Dedifferentiated amniotic fluid mesenchymal stem cell (primary cell): ENCODE measurements at regions not wholly inside any gene's neighbourhood (a gene's known extent, or its start where the extent isn't known, plus 50 kb on each side); places are given as distances from the start of the nearest gene placed in this dataset.

Source experiments
- DNase-seq: peaks from one replicate; pipeline ENCODE4 v3.0.0-alpha.2; 2016; ENCODE audit errors: extremely low spot score

DNA sequence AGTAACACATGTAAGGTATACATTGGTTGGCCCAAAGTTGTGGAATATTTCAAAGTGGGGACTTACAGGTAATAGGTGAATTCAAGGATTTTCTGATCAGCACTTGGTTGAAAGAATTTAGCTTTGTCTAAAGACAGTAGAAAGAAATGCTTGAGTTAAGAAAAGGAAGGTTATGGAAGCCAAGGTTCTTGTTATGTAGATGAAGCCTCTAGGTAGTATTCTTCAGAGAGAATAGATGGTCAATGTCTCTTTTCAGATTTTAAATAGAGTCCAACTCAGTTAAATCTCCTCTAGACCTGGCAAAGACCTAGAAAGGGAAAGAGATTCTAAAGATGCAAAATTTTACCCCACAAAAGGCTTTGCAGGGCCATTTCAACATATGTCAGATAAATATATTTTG is 157.4 kb downstream of the ANKRD30B start:
- no peak for DNase-seq

DNA sequence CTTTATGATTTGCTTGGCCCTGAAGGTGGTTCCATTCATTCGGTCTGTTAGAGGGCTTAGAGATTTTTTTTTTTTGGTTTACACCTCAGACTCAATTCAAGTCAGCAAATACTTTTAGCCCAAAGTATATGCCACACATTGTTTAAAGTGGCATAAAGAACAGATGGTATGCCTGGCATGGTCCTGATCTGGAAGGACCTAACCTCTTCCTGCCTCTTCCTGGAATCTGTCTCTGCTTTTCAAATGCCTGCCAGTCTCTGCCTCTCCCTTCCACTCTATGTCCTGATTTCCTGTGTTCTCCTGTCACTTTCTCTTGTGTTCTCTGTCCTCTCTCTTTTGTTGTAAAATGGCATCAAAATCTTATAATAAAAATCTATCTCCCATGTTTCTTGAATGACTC is 158.0 kb downstream of the ANKRD30B start:
- no peak for DNase-seq

DNA sequence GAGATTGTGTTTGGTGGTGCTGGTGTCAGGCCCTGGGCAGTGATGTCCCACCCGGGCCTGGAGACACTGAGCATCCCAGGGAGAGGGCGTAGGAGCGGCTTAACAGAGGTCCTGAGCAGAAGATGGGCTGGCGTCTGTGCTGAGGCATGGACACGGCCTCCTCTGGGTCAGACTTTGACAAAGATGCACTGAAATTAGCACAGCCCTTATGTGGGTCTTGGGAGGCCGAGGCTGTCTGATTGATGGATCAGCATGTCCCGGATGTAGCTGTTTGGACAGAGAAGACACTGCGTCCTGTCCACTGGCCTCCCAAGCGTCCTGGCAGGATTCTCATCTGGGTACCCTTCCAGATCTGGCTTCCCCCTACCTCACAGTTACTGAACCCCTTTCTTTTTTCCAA is 159.4 kb downstream of the ANKRD30B start:
- no peak for DNase-seq

DNA sequence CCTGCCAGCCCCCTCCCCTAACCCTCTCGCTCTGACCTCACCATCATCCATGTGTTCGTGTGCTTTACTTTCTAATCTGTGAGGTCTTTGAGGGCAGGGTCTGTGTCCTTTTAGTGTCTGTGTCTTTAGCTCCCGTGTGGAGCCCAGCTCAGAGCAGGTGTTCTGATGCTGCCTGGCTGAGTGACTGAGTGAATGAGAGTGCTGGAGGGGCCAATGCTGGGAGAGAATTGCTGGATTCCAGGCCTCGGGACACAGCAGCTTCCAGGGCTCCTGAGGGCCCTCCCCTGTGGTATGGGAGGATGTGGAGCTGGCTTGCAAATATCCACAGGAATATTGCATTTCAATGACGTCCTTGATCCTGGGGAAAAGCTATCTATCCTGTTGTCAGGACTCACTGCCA is 160.6 kb downstream of the ANKRD30B start:
- DNase-seq = no peak

DNA sequence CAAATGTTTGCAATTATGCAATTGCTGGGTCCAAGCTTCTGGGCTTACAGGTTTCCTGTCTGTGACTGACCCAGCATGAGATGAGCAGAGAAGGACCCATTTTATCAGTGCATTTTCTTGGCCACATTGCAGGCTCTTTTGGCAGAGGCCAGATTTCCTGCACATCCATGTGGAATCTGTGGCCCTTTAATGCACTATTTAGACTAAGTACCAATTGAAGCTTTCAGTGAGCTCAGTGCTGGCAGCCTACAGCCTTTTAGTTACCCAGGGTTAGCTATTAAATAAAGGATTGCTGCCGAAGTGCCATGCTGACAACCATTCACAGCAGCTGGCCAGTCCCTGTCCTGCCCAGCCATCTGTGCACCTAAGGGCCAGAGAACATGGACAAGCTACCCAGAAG is 165.0 kb downstream of the ANKRD30B start:
- no peak for DNase-seq

DNA sequence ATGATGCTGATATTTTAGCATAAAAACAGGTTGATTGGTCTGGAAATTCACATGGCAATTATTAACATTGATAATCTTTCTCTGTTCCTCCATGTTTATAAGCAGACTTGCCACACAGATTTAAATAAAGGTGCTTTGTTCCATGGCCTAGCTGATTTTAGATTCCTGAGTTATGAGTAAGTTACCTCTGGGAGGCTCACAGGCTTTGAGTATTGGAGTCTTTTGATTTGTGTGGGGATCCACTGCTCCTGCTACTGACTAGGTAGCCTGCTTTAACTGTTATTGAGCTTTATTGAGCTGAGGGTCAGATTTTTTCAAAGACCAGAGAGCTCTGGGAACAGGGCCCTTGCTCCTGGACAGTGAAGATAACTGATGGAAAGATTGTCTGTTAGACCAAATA is 166.1 kb downstream of the ANKRD30B start:
- no peak for DNase-seq

DNA sequence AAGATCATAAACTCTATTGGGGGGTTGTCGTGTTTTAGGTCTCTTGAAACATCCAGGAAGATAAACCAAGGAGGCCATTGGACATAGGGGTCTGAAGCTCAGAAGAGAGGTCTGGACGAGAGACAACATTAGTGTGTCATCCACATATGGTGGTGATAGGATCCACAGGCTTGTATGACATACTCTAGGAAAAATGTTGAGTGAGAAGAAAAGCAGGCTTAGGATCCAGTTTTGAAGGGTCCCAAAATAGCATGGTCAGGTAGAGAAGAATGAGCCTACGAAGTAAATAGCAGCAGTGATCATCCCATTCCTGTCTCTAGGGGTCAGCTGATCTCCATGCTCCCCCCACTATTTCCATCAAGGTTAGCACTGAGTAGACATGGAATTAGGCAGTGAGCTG is 166.8 kb downstream of the ANKRD30B start:
- peak; percentile 11 for DNase-seq

DNA sequence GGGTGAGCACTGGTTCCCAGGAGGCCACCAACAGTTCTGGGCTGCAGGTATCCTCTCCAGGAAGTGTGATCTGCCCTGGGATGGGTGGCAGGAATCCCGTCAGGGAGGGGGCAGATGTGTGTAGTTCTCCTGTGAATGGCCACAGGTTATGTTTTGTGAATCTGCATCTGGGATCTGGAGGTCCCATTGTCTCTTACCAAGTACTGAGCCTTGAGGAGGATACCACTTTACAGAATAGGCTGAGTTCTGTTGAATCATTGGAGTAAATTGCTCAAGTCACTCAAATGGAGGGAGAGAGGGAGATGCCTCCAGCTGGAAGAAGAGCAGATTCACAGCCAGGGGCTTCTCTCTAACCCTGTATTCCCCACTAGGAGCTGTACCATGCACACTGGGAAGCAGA is 168.2 kb downstream of the ANKRD30B start:
- no peak for DNase-seq

DNA sequence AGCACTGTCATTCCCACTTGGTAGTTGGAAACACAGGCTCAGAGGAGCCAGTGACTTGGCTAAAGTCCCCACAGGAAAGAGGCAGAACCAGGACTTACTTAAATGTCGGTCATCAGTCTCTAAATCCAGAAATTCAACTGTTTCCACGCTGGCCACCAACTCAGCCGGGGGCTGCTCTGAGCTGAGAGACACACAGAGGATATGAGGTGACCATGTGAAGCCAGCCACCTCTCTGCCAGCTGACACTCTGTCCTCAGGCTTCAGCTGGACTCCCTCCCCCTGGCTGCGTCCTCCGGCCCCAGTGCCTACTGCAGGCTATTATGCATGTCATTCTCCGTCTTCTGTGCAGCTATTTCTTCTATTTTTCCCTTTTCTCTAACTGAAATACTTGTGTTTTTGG is 168.9 kb downstream of the ANKRD30B start:
- DNase-seq = no peak

DNA sequence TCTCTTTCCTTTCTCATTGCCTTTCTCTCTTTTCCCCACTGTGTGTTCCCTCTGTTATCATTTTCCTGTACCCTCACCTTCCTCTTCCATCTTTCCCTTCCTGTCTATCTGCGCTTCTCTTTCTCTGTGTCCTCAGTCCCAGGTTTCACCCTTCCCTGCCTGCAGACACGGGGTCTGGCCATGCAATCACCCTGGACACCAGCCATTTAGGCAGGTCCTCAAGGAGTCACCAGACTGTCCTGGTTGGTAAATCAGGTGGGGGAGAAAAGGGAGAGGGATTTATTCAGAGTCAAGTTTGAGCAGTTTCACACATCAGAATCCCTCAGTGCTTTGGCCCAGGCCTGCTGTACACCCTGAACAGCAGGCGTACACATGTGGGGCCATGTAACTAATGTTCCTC is 169.3 kb downstream of the ANKRD30B start:
- no peak for DNase-seq

DNA sequence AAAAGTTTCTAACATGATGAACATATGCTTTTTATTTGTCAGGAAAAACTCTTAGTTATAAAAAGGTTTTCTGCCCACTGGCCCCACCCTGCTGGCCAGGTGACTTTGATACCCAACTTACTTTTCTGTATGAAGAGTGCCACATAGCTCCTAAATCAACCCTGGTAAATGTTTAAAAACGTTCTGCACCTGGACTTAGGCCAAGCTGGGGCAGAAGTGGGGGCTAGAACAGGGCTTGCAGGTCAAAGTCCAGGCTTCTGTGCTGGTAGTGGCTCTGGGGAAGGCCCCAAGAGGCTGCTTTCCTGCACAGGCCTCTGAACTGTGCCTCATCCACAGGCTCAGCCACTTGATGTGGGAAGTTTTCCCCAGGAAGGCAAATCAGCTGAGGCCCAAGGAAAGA is 171.7 kb downstream of the ANKRD30B start:
- DNase-seq = no peak

DNA sequence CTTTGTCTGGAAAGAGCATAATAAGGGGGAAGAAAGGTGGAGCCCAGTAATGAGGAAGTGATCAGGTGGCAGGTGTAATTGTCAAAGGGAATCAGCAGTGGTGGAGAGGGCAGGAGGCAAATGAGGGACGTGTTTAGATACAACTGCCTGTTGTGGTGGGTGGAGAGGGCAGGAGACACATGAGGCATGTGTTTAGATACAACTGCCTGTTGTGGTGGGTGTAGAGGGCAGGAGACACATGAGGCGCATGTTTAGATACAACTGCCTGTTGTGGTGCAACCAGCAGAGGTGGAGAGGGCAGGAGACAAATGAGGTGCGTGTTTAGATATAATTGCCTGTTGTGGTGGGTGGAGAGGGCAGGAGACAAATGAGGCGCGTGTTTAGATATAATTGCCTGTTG is 173.1 kb downstream of the ANKRD30B start:
- no peak for DNase-seq

DNA sequence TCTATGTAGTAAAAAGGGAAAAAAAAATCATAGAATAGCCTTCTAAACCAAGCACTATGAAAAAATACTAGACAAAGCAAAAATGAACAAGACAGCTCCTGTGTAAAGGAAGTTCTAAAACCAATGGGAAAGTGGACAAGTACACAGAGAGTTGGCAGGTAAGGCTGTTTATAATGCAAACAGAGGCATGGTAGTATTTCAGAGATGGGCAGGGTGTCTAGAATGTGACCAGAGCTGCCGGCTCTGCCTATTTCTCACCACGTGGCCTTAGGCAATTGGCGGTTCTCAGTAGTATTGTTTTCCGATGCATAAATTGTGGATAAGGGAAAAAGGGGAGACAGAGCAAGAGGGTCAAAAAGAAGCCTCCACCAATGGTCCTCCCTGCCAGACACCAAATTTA is 173.6 kb downstream of the ANKRD30B start:
- DNase-seq = no peak

DNA sequence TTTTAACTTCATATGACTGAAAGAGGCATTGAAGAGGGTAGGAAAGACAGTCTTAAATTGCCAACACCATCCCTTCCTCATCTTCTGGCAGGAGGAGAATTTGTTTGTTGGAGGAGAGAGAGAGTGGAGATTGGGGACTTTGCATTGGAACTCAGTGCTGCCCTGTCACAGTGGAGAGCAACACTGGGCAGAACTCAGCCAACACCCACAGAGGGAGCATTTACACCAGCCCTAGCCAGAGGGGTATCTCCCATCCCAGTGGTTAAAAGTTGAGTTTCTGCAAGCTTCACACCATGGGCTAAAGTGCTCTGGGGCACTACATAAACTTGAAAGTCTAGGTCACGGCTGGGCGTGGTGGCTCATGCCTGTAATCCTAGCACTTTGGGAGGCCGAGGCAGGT is 174.1 kb downstream of the ANKRD30B start:
- no peak for DNase-seq

DNA sequence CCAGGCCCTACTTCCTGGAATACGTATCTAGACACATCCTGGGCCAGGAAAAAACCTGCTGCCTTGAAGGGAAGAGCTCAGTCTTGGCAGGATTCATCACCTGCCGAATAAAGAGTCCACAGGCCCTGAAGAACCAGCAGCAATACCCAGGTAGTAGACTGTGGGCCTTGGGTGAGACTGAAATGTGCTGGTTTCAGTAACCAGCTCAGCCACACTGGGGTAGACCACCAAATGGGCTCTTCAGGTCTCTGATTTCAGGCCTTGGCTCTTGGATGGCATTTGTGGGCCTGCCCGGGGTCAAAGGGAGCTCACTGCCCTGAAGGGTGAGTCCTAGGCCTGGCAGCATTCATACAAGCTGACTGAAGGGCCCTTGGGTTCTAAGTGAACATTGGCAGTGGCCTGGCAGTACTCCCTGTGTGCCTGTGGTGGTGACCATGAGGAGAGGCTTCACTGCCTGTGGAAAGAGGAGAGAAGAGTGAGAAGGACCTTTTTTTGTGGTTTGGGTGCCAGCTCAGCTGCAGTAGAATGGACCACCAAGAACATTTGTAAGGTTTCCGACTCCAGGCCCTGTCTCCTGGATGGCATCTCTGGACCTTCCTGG is 175.1 kb downstream of the ANKRD30B start:
- DNase-seq = no peak

DNA sequence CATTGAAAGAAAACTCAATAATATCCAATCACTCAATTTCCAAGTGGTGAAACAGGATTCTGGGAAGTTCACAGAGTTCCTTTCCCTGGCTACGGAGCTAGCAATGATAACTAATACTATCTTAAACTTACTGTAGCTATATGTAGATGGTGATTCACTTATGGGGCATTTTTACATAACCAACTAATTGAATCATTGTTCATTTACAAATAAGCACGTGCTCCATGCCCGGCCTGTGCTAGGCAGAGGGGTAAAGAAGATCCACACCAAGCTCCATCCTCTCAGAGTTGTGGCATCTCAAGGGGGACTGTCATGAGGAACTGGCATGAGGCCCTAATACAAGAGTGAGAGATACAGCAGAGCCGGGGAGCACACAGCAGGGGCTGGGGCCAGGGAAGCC is 176.3 kb downstream of the ANKRD30B start:
- DNase-seq = no peak

DNA sequence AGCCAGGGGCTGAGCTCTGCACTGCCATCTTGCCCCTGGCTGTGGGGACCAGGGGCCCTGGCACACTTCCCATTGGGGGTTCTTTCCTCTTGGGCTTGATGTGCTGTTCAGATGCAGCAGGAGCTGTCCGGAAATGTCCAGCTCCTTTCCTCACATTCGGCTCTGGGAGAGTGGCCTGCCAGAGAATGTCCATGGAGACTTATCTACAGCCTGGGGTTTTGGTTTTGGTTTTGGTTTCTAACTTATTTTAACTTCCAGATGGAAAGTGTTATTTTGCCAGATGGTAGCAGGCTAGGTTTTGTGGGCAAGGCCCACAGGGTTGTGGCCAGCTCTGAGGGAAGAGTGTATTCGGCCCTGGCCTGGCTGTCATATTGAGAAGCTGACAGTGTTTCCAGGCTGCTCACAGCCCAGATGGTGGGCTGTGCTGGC is 177.3 kb downstream of the ANKRD30B start:
- DNase-seq = no peak

DNA sequence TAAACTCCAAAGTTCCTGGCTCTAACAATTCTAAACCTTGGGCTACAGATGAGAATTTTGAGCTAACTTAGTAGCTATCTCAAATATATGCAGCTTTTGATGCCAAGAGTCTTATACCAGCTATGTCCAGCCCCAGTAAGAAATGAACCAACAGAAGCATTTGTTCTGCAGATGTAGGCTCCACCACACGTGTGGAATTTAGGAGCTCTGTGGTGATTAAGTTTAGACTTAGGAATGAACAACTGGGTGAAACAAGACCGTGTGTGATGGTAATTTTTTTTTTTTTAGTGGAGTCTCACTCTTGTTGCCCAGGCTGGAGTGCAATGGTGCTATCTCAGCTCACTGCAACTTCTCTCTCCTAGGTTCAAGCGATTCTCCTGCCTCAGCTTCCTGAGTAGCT is 179.7 kb downstream of the ANKRD30B start:
- DNase-seq = no peak

DNA sequence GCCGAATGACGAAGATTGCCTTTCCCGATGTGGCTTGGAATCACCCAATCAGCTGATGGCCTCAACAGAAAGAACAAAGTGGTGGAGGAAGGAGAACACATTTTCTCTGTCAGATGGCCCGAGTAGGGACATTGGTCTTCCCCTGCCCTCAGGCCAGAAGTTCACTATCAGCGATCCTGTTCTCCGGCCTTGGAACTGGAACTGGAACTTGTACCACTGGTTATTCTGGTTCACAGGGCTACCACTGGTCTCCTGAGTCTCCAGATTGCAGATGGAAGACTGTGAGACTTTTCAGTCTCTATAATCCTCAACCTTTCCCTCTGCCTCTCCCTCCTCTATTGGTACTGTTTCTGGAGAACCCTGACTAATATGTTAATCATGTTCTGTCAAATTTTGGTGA is 180.4 kb downstream of the ANKRD30B start:
- DNase-seq = no peak

DNA sequence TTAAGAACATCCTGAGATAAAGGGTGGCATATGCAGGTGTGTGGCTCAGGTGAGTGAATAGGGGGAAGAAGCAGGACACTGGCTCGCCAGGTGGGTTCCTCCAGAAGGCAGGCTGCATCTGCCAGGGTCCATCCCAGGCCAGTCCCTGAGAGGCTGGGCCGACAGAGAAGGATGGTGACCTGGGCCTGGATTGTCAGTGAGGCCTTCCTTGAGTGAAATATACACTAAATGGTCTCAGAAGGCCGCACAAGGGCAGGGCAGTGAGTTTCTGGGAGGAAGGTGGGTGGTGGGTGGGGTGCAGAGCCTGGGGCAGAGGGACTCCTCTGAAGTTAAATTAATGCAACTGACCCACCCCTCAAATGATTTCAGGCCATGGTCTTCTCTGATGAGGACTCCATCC is 182.1 kb downstream of the ANKRD30B start:
- DNase-seq = no peak

DNA sequence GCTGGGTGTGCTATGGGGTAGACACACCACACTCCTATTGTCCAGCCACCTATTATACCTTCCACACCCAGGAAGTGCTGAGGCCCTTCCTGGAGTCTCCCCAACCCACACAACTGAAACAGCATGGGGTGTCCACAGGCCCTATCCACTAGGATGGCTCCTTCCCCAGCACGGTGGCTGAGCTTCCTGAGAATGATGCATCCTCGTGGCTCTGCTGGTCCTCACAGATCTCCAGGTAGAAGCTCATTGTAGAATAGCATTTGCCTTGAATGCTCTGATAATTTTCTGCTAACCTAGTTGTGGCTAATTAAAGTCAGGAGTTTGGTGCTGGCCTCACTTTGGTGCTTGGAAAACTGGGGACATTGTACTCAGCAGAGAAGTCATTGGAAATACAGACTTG is 182.6 kb downstream of the ANKRD30B start:
- DNase-seq = no peak

DNA sequence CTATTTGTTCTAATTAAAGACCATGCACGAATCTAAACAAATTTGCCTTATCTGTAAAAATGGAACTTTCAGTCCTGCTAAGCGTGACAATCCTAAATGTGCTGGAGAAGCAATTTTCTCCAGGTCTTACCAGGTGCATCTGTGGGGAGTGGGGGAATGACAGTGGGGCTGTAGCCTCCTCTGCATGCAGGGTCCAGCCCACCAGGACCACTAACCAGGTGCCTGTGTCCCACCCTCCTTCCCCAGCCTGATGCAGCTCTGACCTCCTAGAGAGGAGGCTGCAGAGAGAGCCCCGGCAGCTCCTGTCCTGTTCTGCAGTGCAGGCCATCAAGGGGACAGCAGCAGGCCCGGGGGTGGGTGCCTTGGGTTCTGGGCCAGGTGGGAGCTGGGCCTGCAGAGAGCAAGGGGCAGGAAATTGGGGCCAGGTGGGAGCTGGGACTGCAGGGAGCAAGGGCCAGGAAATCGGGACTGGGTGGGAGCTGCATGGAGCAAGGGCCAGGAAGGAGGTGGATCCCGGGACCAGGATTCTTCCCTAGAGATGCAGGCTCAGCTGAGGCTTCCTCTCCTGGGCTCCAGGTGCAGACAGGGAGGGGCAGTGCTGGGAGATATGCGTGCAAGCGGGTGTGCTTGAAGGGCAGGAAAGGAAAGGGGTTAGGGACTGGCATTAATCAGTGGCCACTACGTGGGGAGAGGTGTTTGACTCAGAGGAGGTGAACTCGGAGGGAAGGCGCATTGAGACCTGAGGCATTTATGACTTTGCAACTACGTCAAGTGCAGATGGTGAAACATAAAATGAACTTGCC is 185.3 kb downstream of the ANKRD30B start:
- no peak for DNase-seq

DNA sequence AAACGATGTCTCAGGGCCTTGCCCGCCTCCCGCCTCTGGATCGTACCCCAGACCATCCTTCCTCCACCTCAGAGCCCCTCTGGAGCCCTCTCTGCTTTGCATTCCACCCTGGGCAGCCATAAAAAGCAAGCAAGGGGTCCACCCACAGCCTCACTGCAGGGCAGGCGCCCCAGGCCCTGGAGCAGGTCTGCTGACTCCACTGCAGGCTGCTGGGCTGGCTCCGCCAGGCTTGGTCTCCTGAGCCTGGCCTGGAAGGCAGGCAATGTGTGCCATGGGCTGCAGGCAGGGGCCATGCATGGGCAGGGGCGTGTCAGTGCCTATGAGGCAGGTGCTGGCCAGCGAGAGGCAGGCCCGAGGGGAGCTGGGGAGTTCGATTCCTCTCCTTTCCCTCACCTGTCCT is 186.0 kb downstream of the ANKRD30B start:
- DNase-seq = no peak

DNA sequence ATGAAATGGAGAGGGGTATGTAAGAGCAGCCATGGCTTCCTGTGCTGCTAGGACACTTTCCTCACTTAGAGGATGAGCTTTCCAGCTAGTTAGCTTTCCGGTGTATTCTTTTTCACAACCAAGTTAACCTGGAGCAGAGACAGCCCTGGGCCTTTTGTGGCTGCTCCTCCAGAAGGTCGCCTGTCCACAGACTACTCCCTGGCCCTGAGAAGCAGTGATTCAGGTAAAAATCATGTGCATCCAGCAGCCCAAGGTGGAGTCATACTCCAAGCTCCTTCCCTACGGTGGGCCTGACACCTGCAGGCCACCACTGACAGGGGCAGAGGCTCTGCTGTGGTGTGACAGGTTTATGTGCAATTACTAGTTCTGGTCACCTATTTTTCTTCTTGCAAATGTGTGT is 187.2 kb downstream of the ANKRD30B start:
- DNase-seq = no peak
